SK-N-MC (cell line): ENCODE measurements at regions not wholly inside any gene's neighbourhood (a gene's known extent, or its start where the extent isn't known, plus 50 kb on each side); places are given as distances from the start of the nearest gene placed in this dataset.

Source experiments
- EZH2 ChIP-seq: fragments of 200-600 bp; sonication (generic); IDR thresholded peaks from one replicate; pipeline ENCODE4 v1.6.1; 2017; ENCODE audit warnings: antibody characterized with exemption
- POLR2AphosphoS5 ChIP-seq: IDR thresholded peaks from 2 replicates; pipeline ENCODE4 v1.6.1; 2012; ENCODE audit warnings: mild to moderate bottlenecking, low read depth, low read length, borderline replicate concordance

DNA sequence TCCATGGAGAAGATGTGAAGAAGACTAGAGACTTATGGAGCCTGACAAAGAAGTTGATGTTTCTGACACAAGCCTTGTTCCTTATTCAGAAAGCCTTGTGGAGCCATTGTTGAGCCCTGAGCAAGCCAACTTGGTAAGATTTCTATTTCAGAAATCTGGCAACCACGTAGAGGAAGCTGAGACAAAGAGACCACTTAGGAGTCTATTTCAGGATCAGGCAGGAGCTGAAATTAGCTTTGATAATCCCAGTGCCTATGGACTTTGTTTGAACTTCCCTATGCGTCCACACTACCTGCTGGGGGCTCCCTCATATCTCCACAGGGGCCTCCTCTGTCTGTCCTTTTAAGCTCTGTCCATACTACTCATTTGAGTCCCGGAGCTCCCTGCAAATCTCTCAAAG lies 540.0 kb upstream of the GOT2 start:
- TF ChIP-seq EZH2 (no peak), POLR2AphosphoS5 (no peak)
